H1 (cell line): ENCODE measurements at regions not wholly inside any gene's neighbourhood (a gene's known extent, or its start where the extent isn't known, plus 50 kb on each side); places are given as distances from the start of the nearest gene placed in this dataset.

Source experiments
- CEBPB ChIP-seq: IDR thresholded peaks from 2 replicates; pipeline ENCODE4 v1.6.1; 2012; ENCODE audit warnings: low read depth, low read length
- CTCF ChIP-seq, 3 experiments: IDR thresholded peaks; 1 replicate in 2 of 3; 2 replicates in 1 of 3; pipeline versions ENCODE4 v1.5.1 to v1.6.1; 2011; ENCODE audit warnings: low read length in 3 of 3, mild to moderate bottlenecking in 3 of 3, inconsistent platforms in 2 of 3, low read depth in 1 of 3, moderate library complexity in 1 of 3; ENCODE audit not compliant: insufficient read depth in 1 of 3; ENCODE audit errors: control extremely low read depth in 1 of 3
- EP300 ChIP-seq, 2 experiments: IDR thresholded peaks; 1 replicate in 1 of 2; 2 replicates in 1 of 2; pipeline ENCODE4 v1.6.1; 2011 to 2012; ENCODE audit warnings: low read depth in 2 of 2, low read length in 2 of 2, mild to moderate bottlenecking in 2 of 2, borderline replicate concordance in 1 of 2, inconsistent platforms in 1 of 2, moderate library complexity in 1 of 2
- NRF1 ChIP-seq: IDR thresholded peaks from 2 replicates; pipeline ENCODE4 v1.6.1; 2011; ENCODE audit warnings: mild to moderate bottlenecking, low read depth, low read length, improper control_type of control experiment
- POLR2A ChIP-seq, 2 experiments: IDR thresholded peaks; 1 replicate in 1 of 2; 2 replicates in 1 of 2; pipeline ENCODE4 v1.6.1; 2011; ENCODE audit warnings: low read depth in 2 of 2, low read length in 2 of 2, mild to moderate bottlenecking in 2 of 2; ENCODE audit errors: control extremely low read depth in 1 of 2
- POLR2AphosphoS5 ChIP-seq: IDR thresholded peaks from 2 replicates; pipeline ENCODE4 v1.6.1; 2011; ENCODE audit warnings: low read depth, low read length
- SIRT6 ChIP-seq: IDR thresholded peaks from one replicate; pipeline ENCODE4 v1.7.1; 2012; ENCODE audit warnings: low read length, inconsistent platforms
- SIX5 ChIP-seq: IDR thresholded peaks from 2 replicates; pipeline ENCODE4 v1.6.1; 2011; ENCODE audit warnings: mild to moderate bottlenecking, low read depth, low read length
- YY1 ChIP-seq: IDR thresholded peaks from 2 replicates; pipeline ENCODE4 v1.6.1; 2011; ENCODE audit warnings: low read depth, mild to moderate bottlenecking, low read length

GRCh38 chr3:159783780-159784742 is 204.6 kb upstream of the IL12A start:
- no peak for TF ChIP-seq EP300 (IDR thresholded peaks at IDR 0.05; ENCODE audit: borderline replicate concordance in 1 of 2, low read depth in 2 of 2, low read length in 2 of 2)
- TF ChIP-seq POLR2A (IDR thresholded peaks at IDR 0.05; ENCODE audit: control extremely low read depth in 1 of 2, low read depth in 2 of 2, low read length in 2 of 2) = no peak
- TF ChIP-seq NRF1 = no peak
- TF ChIP-seq SIX5 = no peak
- no peak for TF ChIP-seq CTCF (IDR thresholded peaks at IDR 0.05; ENCODE audit: control extremely low read depth in 1 of 3, insufficient read depth in 1 of 3, low read depth in 1 of 3, low read length in 3 of 3)
- TF ChIP-seq CEBPB = no peak
- no peak for TF ChIP-seq POLR2AphosphoS5
- TF ChIP-seq SIRT6 = no peak
- no peak for TF ChIP-seq YY1
